IMR-90 (cell line): ENCODE measurements at regions not wholly inside any gene's neighbourhood (a gene's known extent, or its start where the extent isn't known, plus 50 kb on each side); places are given as distances from the start of the nearest gene placed in this dataset.

Experiments used
- ATAC-seq: fragments of 200-7000 bp; cut with Tn5 transposase; 2 replicates; pipeline ENCODE4 v1.9.1; 2020; ENCODE audit warnings: low read depth, mild to moderate bottlenecking, moderate library complexity
- BruUV-seq: library from RNA; stranded (reverse); fragments of 400-500 nt; replicated peaks from 2 replicates; lab custom pipeline; 2021; lab: Mats Ljungman, UMichigan
- CTCF ChIA-PET: fragments of 300-600 bp; formaldehyde crosslinking; extraction: SDS; loops from one replicate; lab custom pipeline; 2021; ENCODE audit warnings: antibody characterized with exemption; lab: Yijun Ruan, JAX
- POLR2A ChIA-PET: fragments of 300-600 bp; sonication (Branson Sonifier 250); formaldehyde crosslinking; loops from one replicate; lab custom pipeline; 2022; ENCODE audit warnings: antibody characterized with exemption; ENCODE audit not compliant: unreplicated experiment; lab: Charles Lee
- DNase-seq: peaks from one replicate; pipeline ENCODE4 v3.0.0; 2013
- H2AFZ ChIP-seq: replicated peaks from 2 replicates; pipeline ENCODE3; 2013; ENCODE audit warnings: low read length, mild to moderate bottlenecking; ENCODE audit not compliant: poor library complexity
- H2AK5ac ChIP-seq: 2 replicates; pipeline ENCODE4 v1.6.1; 2013; ENCODE audit warnings: low read depth, low read length, inconsistent platforms
- H2AK9ac ChIP-seq: replicated peaks from 2 replicates; pipeline ENCODE3; 2013; ENCODE audit warnings: mild to moderate bottlenecking, low read depth, low read length, moderate library complexity; ENCODE audit not compliant: poor library complexity
- H2BK120ac ChIP-seq: 2 replicates; pipeline ENCODE4 v1.6.1; 2013; ENCODE audit warnings: low read depth, low read length, inconsistent platforms
- H2BK15ac ChIP-seq: 3 replicates; pipeline ENCODE4 v1.6.1; 2013; ENCODE audit warnings: low read depth, low read length, inconsistent platforms
- H2BK20ac ChIP-seq: 2 replicates; pipeline ENCODE4 v1.6.1; 2013; ENCODE audit warnings: low read depth, mild to moderate bottlenecking, inconsistent platforms, low read length, moderate library complexity
- H2BK5ac ChIP-seq: 2 replicates; pipeline ENCODE4 v1.6.1; 2013; ENCODE audit warnings: mild to moderate bottlenecking, low read depth, low read length, inconsistent platforms; ENCODE audit not compliant: poor library complexity, severe bottlenecking
- H3K14ac ChIP-seq: replicated peaks from 2 replicates; pipeline ENCODE4 v1.6.1; 2013; ENCODE audit warnings: low read depth, low read length, inconsistent platforms
- H3K18ac ChIP-seq: 2 replicates; pipeline ENCODE4 v1.6.1; 2013; ENCODE audit warnings: low read depth, low read length, control low read depth
- H3K23ac ChIP-seq: 2 replicates; pipeline ENCODE4 v1.6.1; 2013; ENCODE audit warnings: low read depth, low read length, inconsistent platforms
- H3K27ac ChIP-seq: 2 replicates; pipeline ENCODE4 v1.5.1; 2013; ENCODE audit warnings: mild to moderate bottlenecking, control low read depth, low read length; ENCODE audit not compliant: insufficient read depth
- H3K27me3 ChIP-seq: 2 replicates; pipeline ENCODE4 v1.6.1; 2013; ENCODE audit warnings: low read length; ENCODE audit not compliant: control insufficient read depth, insufficient read depth
- H3K36me3 ChIP-seq: 2 replicates; pipeline ENCODE4 v1.6.1; 2013; ENCODE audit warnings: low read length, mixed read lengths; ENCODE audit not compliant: control insufficient read depth, insufficient read depth
- H3K4ac ChIP-seq: 2 replicates; pipeline ENCODE4 v1.6.1; 2013; ENCODE audit warnings: low read depth, low read length, inconsistent platforms
- H3K4me1 ChIP-seq: 2 replicates; pipeline ENCODE4 v1.6.1; 2013; ENCODE audit warnings: low read length, mixed read lengths; ENCODE audit not compliant: control insufficient read depth, insufficient read depth
- H3K4me2 ChIP-seq: 2 replicates; pipeline ENCODE4 v1.6.1; 2013; ENCODE audit warnings: low read depth, mild to moderate bottlenecking, control low read depth, low read length, moderate library complexity
- H3K4me3 ChIP-seq: 2 replicates; pipeline ENCODE4 v1.5.1; 2013; ENCODE audit warnings: low read depth, mild to moderate bottlenecking, control low read depth, low read length, moderate library complexity; ENCODE audit not compliant: insufficient read depth
- H3K56ac ChIP-seq: 2 replicates; pipeline ENCODE4 v1.6.1; 2013; ENCODE audit warnings: low read length, inconsistent platforms; ENCODE audit not compliant: insufficient read depth; ENCODE audit errors: extremely low read depth
- H3K79me1 ChIP-seq, 2 experiments: 2 replicates each; pipeline ENCODE4 v1.6.1; 2013; ENCODE audit warnings: low read length in 2 of 2, inconsistent platforms in 1 of 2, low read depth in 1 of 2
- H3K9ac ChIP-seq: 2 replicates; pipeline ENCODE4 v1.6.1; 2013; ENCODE audit warnings: low read depth, low read length, control low read depth
- H3K9me1 ChIP-seq: 2 replicates; pipeline ENCODE4 v1.6.1; 2013; ENCODE audit warnings: low read length, inconsistent platforms; ENCODE audit not compliant: insufficient read depth
- H3K9me3 ChIP-seq: 2 replicates; pipeline ENCODE4 v1.6.1; 2013; ENCODE audit warnings: low read length; ENCODE audit not compliant: control insufficient read depth, insufficient read depth
- H4K20me1 ChIP-seq: 2 replicates; pipeline ENCODE4 v1.6.1; 2013; ENCODE audit warnings: low read length, inconsistent platforms; ENCODE audit not compliant: insufficient read depth
- H4K5ac ChIP-seq: 2 replicates; pipeline ENCODE4 v1.6.1; 2013; ENCODE audit warnings: mild to moderate bottlenecking, low read depth, low read length, control low read depth
- H4K8ac ChIP-seq, 2 experiments: 2 replicates each; pipeline ENCODE4 v1.6.1; 2013; ENCODE audit warnings: low read depth in 2 of 2, low read length in 2 of 2, control low read depth in 1 of 2, inconsistent platforms in 1 of 2
- H4K91ac ChIP-seq: 2 replicates; pipeline ENCODE4 v1.6.1; 2013; ENCODE audit warnings: low read depth, low read length, inconsistent platforms; ENCODE audit not compliant: insufficient read depth
- CHD1 ChIP-seq: IDR thresholded peaks from 2 replicates; pipeline ENCODE4 v1.6.1; 2012; ENCODE audit warnings: low read depth, low read length, improper control_type of control experiment
- CTCF ChIP-seq: conservative IDR thresholded peaks from 2 replicates; pipeline ENCODE4 v1.5.1; 2012; ENCODE audit warnings: mild to moderate bottlenecking, low read depth, low read length, improper control_type of control experiment
- ELK1 ChIP-seq: fragments of 150-350 bp; IDR thresholded peaks from 2 replicates; pipeline ENCODE4 v1.6.1; 2016; ENCODE audit warnings: low read depth, mild to moderate bottlenecking, low read length, moderate library complexity, borderline replicate concordance
- MAFK ChIP-seq: IDR thresholded peaks from 2 replicates; pipeline ENCODE4 v1.6.1; 2012; ENCODE audit warnings: low read depth, low read length, improper control_type of control experiment
- POLR2A ChIP-seq: IDR thresholded peaks from 2 replicates; pipeline ENCODE4 v1.6.1; 2012; ENCODE audit warnings: mild to moderate bottlenecking, low read depth, low read length
- RAD21 ChIP-seq: IDR thresholded peaks from 2 replicates; pipeline ENCODE4 v1.6.1; 2012; ENCODE audit warnings: low read length, improper control_type of control experiment
- RFX5 ChIP-seq: IDR thresholded peaks from 2 replicates; pipeline ENCODE4 v1.8.0; 2012; ENCODE audit warnings: low read depth, mild to moderate bottlenecking, low read length, moderate library complexity
- SMC3 ChIP-seq: fragments of 150-350 bp; IDR thresholded peaks from 2 replicates; pipeline ENCODE4 v1.6.1; 2016; ENCODE audit warnings: low read depth, mild to moderate bottlenecking, antibody characterized with exemption, low read length, moderate library complexity
- WGBS, 2 experiments: methylation state at CpG; one replicate each; pipeline versions ENCODE4 v1.1.5 to v1.1.7; 2013; ENCODE audit warnings: missing lambda C conversion rate in 2 of 2; ENCODE audit not compliant: insufficient read length in 1 of 2; ENCODE audit errors: extremely low coverage in 2 of 2; 5-methylcytosine and 5-hydroxymethylcytosine counted together
- dilution Hi-C: fragments of 300-500 bp; cut with HindIII; formaldehyde crosslinking; loops from one replicate; pipeline ENCODE4 v1.14.3; 2018; ENCODE audit warnings: low sequenced_read_pairs; ENCODE audit not compliant: unreplicated experiment
- in situ Hi-C: fragments of 300-500 bp; cut with MboI; formaldehyde crosslinking; loops from 3 replicates; pipeline ENCODE4 v1.14.3; 2019; ENCODE audit warnings: low sequenced_read_pairs, inconsistent platforms, mixed read lengths
- intact Hi-C: fragments of 100-400 bp; cut with micrococcal nuclease; formaldehyde crosslinking; loops from 2 replicates; pipeline ENCODE4 v1.10.0; 2022

- dilution Hi-C loops: no loop called here
- 0 out of 2 replicates have a peak, but pooled peaks cover 3% of the 10 kb centered on the region for H3K27me3 ChIP-seq
- peak overlapping the region; percentile 64 for H2AFZ ChIP-seq
- no peaks in the 10 kb centered on the region for H3K36me3 ChIP-seq
- peak overlapping the region; percentile 42 for H3K4me2 ChIP-seq
- H4K91ac ChIP-seq: no peak overlapping the region
- ChIA-PET CTCF (interaction anchor here (0.6 to 1.9 kb wide), 28 partner anchors 10 to 1374 kb away, joined by 3 to 12 read pairs (median 3); partner anchors contain the start of gene TRIB2), POLR2A (no interaction called here)
- no peaks in the 10 kb centered on the region for H4K20me1 ChIP-seq
- DNase-seq: peak; percentile 65
- BruUV-seq: no TSS peak
- H2BK15ac ChIP-seq: peak overlapping the region; percentile 31; the same call in 1 of the 3 replicates
- H3K56ac ChIP-seq: no peak overlapping the region
- H3K23ac ChIP-seq: no peak overlapping the region
- intact Hi-C loops: loop anchor here (1.0 to 10.0 kb wide), 12 partner anchors 76 to 1315 kb away; no protein-coding TSS in a partner anchor
- in situ Hi-C loops: loop anchor here (5.0 to 10.0 kb wide), 2 partner anchors 290 to 1172 kb away; partner anchors contain the start of gene TRIB2
- H3K79me1 ChIP-seq: no peaks in the 10 kb centered on the region
- H2BK120ac ChIP-seq: peak overlapping the region; percentile 44
- H4K8ac ChIP-seq: peak overlapping the region in 1 of 2 experiments; percentile 23; a peak in 1 of 4 replicates
- peak; percentile 95 for ATAC-seq
- H3K18ac ChIP-seq: no peak overlapping the region
- 0 out of 2 replicates have a peak, but pooled peaks cover 2% of the 10 kb centered on the region for H3K4me1 ChIP-seq
- H2BK20ac ChIP-seq: peak overlapping the region; percentile 58; the same call in 1 of the 2 replicates
- TF ChIP-seq RFX5 (no peak), MAFK (no peak), ELK1 (no peak), CHD1 (no peak), SMC3 (peak; percentile 86), CTCF (peak; percentile 82), POLR2A (0 out of 2 replicates have a peak, but pooled peaks have one; percentile 30), RAD21 (peak; percentile 94)
- no peaks in the 10 kb centered on the region for H3K9me1 ChIP-seq
- H4K5ac ChIP-seq: no peak overlapping the region
- WGBS, 2 experiments: 41% methylated on average over 7 of the region's 16 CpGs; no CpG with 5 or more reads in 1 of the 2 experiments
- H3K4me3 ChIP-seq: no peak overlapping the region
- no peak overlapping the region for H3K14ac ChIP-seq
- H2AK5ac ChIP-seq: no peak overlapping the region
- H3K9ac ChIP-seq: no peak overlapping the region
- H3K4ac ChIP-seq: no peak overlapping the region
- no peaks in the 10 kb centered on the region for H3K9me3 ChIP-seq
- H2BK5ac ChIP-seq: no peak overlapping the region
- H3K27ac ChIP-seq: no peak overlapping the region
- no peak overlapping the region for H2AK9ac ChIP-seq
Measured at GRCh38 chr2:13006829-13007717, 290.3 kb downstream of the TRIB2 start.
